ENCODE measurements at regions not wholly inside any gene's neighbourhood (a gene's known extent, or its start where the extent isn't known, plus 50 kb on each side); places are given as distances from the start of the nearest gene placed in this dataset.

GRCh38 chr17:69820876-69821473 is 254.1 kb upstream of the KCNJ16 start:
- DNase-seq (ENCODE audit: insufficient read length, low spot score), result no peak
- no peak for FAIRE-seq

- FAIRE-seq (no peak), DNase-seq (ENCODE audit: insufficient read length, low spot score) (no peak)
Observed at GRCh38 chr17:69822314-69822875, 252.6 kb upstream of the KCNJ16 start.

- FAIRE-seq (no peak), DNase-seq (ENCODE audit: insufficient read length, low spot score) (no peak)
Observed at GRCh38 chr17:69828087-69828486, 246.9 kb upstream of the KCNJ16 start.

GRCh38 chr17:69834494-69834893 is 240.5 kb upstream of the KCNJ16 start:
- DNase-seq (ENCODE audit: insufficient read length, low spot score) (no peak), FAIRE-seq (no peak)

GRCh38 chr17:69851736-69852135 is 223.3 kb upstream of the KCNJ16 start:
- no peak for DNase-seq (ENCODE audit: insufficient read length, low spot score)
- no peak for FAIRE-seq

- DNase-seq (ENCODE audit: insufficient read length, low spot score) (no peak), FAIRE-seq (no peak)
Observed at GRCh38 chr17:69853541-69854224, 221.3 kb upstream of the KCNJ16 start.

GRCh38 chr17:69854225-69854780 is 220.7 kb upstream of the KCNJ16 start:
- no peak for FAIRE-seq

GRCh38 chr17:69856946-69857345 is 218.1 kb upstream of the KCNJ16 start:
- no peak for FAIRE-seq

More at GRCh38 chr17:69854225-69854780, 220.7 kb upstream of the KCNJ16 start:
- DNase-seq (ENCODE audit: insufficient read length, low spot score), result no peak

GRCh38 chr17:69857412-69857835 is 217.6 kb upstream of the KCNJ16 start:
- FAIRE-seq (no peak), DNase-seq (ENCODE audit: insufficient read length, low spot score) (no peak)

More at GRCh38 chr17:69856946-69857345, 218.1 kb upstream of the KCNJ16 start:
- no peak for DNase-seq (ENCODE audit: insufficient read length, low spot score)

- FAIRE-seq (no peak), DNase-seq (ENCODE audit: insufficient read length, low spot score) (no peak)
Observed at GRCh38 chr17:69858460-69858859, 216.6 kb upstream of the KCNJ16 start.

GRCh38 chr17:69860142-69860680 is 214.8 kb upstream of the KCNJ16 start:
- DNase-seq (ENCODE audit: insufficient read length, low spot score) (no peak), FAIRE-seq (no peak)

- FAIRE-seq, result no peak
Observed at GRCh38 chr17:69864462-69864861, 210.6 kb upstream of the KCNJ16 start.

GRCh38 chr17:69869667-69870066 is 205.4 kb upstream of the KCNJ16 start:
- FAIRE-seq, result no peak

More at GRCh38 chr17:69864462-69864861, 210.6 kb upstream of the KCNJ16 start:
- DNase-seq (ENCODE audit: insufficient read length, low spot score), result no peak

GRCh38 chr17:69870091-69870530 is 204.9 kb upstream of the KCNJ16 start:
- no peak for DNase-seq (ENCODE audit: insufficient read length, low spot score)
- FAIRE-seq, result no peak

More at GRCh38 chr17:69869667-69870066, 205.4 kb upstream of the KCNJ16 start:
- DNase-seq (ENCODE audit: insufficient read length, low spot score), result no peak

- no peak for FAIRE-seq
- no peak for DNase-seq (ENCODE audit: insufficient read length, low spot score)
Observed at GRCh38 chr17:69870751-69871199, 204.2 kb upstream of the KCNJ16 start.

GRCh38 chr17:69871318-69871717 is 203.7 kb upstream of the KCNJ16 start:
- FAIRE-seq, result no peak
- DNase-seq (ENCODE audit: insufficient read length, low spot score), result no peak

- no peak for FAIRE-seq
Observed at GRCh38 chr17:69872675-69873262, 202.3 kb upstream of the KCNJ16 start.

GRCh38 chr17:69874175-69874670 is 200.8 kb upstream of the KCNJ16 start:
- FAIRE-seq (no peak), DNase-seq (ENCODE audit: insufficient read length, low spot score) (no peak)

More at GRCh38 chr17:69872675-69873262, 202.3 kb upstream of the KCNJ16 start:
- no peak for DNase-seq (ENCODE audit: insufficient read length, low spot score)

GRCh38 chr17:69876757-69877156 is 198.3 kb upstream of the KCNJ16 start:
- FAIRE-seq, result no peak
- DNase-seq (ENCODE audit: insufficient read length, low spot score), result no peak

- no peak for FAIRE-seq
- no peak for DNase-seq (ENCODE audit: insufficient read length, low spot score)
Observed at GRCh38 chr17:69878661-69879060, 196.4 kb upstream of the KCNJ16 start.

- no peak for DNase-seq (ENCODE audit: insufficient read length, low spot score)
- FAIRE-seq, result no peak
Observed at GRCh38 chr17:69879576-69879975, 195.4 kb upstream of the KCNJ16 start.
